GM12874 (cell line): ENCODE measurements at regions not wholly inside any gene's neighbourhood (a gene's known extent, or its start where the extent isn't known, plus 50 kb on each side); places are given as distances from the start of the nearest gene placed in this dataset.

Experiments used
- TF ChIP-seq, protein P1 (sequence below): IDR thresholded peaks from 2 replicates; pipeline ENCODE4 v1.5.1; 2011; ENCODE audit warnings: low read depth, mild to moderate bottlenecking, control low read depth, low read length, moderate library complexity; ENCODE audit not compliant: insufficient read depth

DNA sequence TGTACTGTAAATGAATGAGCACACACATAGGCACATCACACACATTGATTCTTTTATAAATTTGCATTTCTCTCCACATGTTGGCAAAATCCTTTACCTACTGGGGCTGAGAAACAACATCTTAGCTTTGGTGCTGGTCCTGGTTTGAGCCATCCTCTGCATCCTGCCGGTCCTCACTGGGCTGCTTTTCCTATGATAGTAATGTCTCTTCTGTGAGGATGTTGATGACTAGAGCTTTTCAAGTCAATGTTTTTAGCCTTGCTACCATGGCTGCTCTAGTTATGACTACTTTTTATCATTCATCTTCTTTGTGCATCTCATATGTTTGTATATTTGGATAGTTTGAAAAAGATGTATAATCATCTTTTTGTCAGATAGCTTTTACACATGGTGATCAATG is 280.4 kb upstream of the CD180 start:
- TF ChIP-seq, protein P1, sequence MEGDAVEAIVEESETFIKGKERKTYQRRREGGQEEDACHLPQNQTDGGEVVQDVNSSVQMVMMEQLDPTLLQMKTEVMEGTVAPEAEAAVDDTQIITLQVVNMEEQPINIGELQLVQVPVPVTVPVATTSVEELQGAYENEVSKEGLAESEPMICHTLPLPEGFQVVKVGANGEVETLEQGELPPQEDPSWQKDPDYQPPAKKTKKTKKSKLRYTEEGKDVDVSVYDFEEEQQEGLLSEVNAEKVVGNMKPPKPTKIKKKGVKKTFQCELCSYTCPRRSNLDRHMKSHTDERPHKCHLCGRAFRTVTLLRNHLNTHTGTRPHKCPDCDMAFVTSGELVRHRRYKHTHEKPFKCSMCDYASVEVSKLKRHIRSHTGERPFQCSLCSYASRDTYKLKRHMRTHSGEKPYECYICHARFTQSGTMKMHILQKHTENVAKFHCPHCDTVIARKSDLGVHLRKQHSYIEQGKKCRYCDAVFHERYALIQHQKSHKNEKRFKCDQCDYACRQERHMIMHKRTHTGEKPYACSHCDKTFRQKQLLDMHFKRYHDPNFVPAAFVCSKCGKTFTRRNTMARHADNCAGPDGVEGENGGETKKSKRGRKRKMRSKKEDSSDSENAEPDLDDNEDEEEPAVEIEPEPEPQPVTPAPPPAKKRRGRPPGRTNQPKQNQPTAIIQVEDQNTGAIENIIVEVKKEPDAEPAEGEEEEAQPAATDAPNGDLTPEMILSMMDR, result no peak

DNA sequence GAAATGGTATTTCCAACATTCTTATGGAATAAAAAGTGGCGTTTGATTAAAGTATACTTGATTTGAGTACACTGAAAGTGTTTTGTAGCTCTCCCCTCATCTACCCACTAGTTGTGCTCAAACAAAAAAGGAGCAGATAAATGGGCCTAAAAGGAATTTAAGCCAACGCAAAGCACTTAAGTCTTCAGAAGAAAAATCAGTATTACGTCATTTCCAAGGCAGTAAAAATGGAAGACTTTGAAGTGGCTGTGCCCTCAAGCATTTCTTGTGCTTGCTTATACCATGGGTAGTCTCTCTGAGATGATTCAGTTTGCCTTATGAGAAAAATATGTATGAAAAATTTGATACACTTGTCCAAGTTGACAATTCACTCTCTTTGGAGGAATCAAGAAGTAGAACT is 279.9 kb upstream of the CD180 start:
- TF ChIP-seq, protein P1, result no peak

DNA sequence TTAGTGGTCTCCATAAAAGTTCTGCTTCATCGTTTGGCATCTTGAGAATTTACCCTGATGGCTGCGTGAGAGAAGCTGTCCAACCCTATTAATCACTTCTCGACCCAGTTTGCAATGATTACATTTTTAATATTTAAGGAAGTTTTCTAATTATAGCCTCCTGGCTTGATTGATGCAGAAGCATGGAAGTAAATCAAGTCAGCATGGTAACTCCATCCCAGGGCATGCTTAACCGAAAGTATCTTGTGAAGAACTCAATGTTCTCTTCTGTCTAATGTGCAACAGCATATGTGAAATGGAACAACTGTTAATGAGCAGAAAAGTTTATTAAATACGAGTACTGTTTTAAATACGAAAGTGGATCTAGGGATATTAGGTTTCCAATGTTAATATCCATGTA is 278.9 kb upstream of the CD180 start:
- TF ChIP-seq, protein P1, result no peak

DNA sequence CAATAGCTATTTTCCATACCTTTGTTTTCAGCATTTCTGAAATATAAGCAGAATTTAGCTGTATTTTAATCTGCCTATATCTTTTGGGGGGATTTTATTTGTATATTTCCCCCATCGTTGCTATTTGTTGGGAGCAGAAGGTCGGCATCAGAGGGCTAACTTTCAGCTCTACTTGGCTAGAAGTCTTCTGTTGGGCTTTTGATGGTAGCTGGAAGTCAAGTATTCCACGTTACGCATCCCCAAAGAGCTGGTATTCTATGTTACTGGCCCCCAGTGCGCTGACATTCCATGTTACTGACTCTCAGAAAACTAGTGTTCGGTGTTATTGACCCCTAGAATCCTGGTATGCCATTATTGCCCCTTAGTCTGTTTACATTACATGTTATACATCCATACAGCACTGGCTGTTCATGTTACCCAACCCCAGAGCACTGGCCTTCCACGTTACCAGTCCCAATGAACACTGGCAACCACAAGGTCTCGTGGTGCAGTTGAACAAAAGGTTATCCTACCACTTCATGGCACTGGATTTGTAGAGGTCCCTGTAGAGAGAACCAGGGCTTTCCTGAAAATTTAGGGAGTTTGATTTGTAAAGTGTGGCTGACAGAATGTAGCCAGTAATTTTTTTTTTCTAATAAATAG is 278.1 kb upstream of the CD180 start:
- TF ChIP-seq, protein P1, result no peak

DNA sequence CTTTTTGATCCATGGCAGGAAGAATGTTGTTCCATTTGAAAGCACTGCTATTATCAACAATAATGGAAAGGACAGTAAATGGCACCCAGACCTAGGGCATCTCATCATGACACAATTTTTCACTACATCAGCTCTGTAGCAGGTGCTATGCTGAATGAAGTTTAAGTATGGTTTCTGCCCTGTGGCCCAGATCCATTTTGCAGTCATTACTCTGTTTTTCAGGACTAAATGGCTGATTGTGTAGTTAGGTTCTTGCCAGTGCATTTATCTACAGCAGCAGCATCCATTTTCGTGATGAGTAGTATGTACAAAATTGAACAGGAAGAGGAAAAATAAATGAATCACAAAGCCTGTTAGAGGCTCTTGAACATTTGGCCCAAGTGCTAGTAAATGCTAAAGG is 270.5 kb upstream of the CD180 start:
- TF ChIP-seq, protein P1, result no peak

DNA sequence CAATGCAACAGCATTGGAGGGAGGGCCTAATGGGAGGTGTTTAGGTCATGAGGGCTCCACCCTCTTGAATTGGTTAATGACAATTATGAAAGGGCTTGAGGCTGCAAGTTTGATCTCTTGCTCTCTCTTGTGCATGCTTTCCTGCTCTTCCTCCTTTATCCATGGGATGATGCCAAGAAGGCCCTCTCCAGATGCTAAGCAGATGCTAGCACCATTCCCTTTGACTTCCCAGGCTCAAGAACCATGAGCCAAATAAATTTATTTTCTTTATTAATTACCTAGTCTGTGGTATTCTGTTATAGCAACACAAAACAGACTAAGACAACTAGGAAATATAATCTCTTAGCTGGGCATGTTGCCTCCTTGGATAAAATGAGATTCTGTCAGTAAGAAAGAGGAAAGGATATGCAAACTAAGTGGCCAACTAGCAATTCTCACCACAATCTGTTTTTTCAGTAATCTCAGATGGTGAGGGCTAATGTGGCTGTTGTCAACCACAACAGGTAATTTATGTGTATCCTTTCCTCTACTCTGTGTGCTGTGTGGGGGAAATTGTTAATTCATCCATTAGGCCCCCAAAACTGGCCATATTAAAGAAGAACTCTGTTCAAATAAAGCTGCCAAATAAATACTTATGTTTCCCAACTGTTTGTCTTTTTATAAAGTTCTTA is 269.1 kb upstream of the CD180 start:
- TF ChIP-seq, protein P1, result no peak

DNA sequence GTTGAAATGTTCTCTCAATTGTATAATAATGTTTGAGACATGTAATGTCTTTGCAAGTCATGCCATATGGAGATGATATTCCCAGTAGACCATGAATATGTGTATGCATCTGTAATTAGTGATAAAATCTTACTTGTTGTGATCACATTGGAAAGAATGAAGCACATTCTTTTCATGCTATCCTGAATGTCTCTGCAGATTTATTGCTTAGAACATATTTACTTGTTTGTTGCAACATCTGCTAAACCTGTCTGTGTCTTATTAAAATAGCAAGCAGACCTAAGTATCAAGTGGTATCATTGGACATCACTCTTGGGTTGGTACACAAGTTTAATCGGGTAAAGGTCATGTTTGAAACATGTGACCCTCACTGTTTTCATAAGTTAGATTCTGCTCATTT is 265.5 kb upstream of the CD180 start:
- TF ChIP-seq, protein P1, result no peak
